GM12891 (cell line): ENCODE measurements at regions not wholly inside any gene's neighbourhood (a gene's known extent, or its start where the extent isn't known, plus 50 kb on each side); places are given as distances from the start of the nearest gene placed in this dataset.
"Not testable (repeated sequence)": the region's sequence is repeated elsewhere in the genome, so short reads cannot be mapped to it uniquely, and the experiment has no call there.

Experiments
- DNase-seq: peaks from one replicate; pipeline ENCODE4 v3.0.0; 2011; ENCODE audit warnings: low spot score; ENCODE audit not compliant: insufficient read length
- FAIRE-seq: peaks from 2 replicates; lab custom pipeline; 2011; peaks lifted over from hg19 to GRCh38; lab: Jason Lieb, UNC
- PAX5 ChIP-seq: IDR thresholded peaks from 2 replicates; pipeline ENCODE4 v1.6.1; 2011; ENCODE audit warnings: low read length, moderate library complexity, mild to moderate bottlenecking; ENCODE audit not compliant: insufficient read depth, severe bottlenecking
- POLR2A ChIP-seq: IDR thresholded peaks from 2 replicates; pipeline ENCODE4 v1.6.1; 2011; ENCODE audit warnings: low read depth, low read length, control low read depth
- POLR2AphosphoS5 ChIP-seq: IDR thresholded peaks from 2 replicates; pipeline ENCODE4 v1.6.1; 2011; ENCODE audit warnings: low read depth, low read length, control low read depth
- POU2F2 ChIP-seq: IDR thresholded peaks from 2 replicates; pipeline ENCODE4 v1.6.1; 2011; ENCODE audit warnings: low read depth, mild to moderate bottlenecking, control low read depth, low read length, moderate library complexity
- SPI1 ChIP-seq: IDR thresholded peaks from 2 replicates; pipeline ENCODE4 v1.6.1; 2011; ENCODE audit warnings: low read depth, low read length, control low read depth
- TAF1 ChIP-seq: IDR thresholded peaks from 2 replicates; pipeline ENCODE4 v1.6.1; 2011; ENCODE audit warnings: low read depth, low read length, control low read depth

GRCh38 chr10:84739641-84740040 lies 411.3 kb downstream of the CCSER2 start:
- no peak for FAIRE-seq
- TF ChIP-seq POU2F2: no peak
- no peak for TF ChIP-seq POLR2A
- TF ChIP-seq PAX5: no peak
- no peak for TF ChIP-seq SPI1
- no peak for TF ChIP-seq POLR2AphosphoS5
- no peak for TF ChIP-seq TAF1
- DNase-seq: no peak

- TF ChIP-seq POLR2AphosphoS5 (no peak), TAF1 (no peak)
- DNase-seq: no peak
- no peak for FAIRE-seq
Measured at GRCh38 chr10:84743483-84743882, 415.1 kb downstream of the CCSER2 start.

DNA sequence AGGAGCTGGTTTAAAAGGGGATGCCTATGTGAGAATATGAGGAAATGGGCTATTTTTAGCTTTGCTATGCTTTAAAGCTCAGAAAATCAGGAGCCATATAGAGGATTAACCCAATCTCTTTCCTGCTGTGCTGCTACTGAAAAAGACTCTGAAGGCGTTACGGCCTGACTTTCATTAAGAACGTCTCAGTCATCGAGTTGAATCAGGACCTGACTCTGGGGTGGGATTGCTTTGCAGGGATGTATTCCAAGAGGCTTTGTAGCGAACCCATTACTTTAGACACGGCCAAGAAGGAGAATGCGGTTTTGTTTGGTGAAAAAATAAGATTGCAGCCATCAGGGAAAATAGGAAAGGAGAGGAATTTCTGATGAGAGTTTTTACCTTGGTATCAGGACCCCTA lies 426.9 kb downstream of the CCSER2 start:
- DNase-seq (no peak), FAIRE-seq (no peak)
- TF ChIP-seq PAX5 (no peak), POLR2A (no peak), POLR2AphosphoS5 (no peak), SPI1 (no peak), POU2F2 (no peak), TAF1 (no peak)

DNA sequence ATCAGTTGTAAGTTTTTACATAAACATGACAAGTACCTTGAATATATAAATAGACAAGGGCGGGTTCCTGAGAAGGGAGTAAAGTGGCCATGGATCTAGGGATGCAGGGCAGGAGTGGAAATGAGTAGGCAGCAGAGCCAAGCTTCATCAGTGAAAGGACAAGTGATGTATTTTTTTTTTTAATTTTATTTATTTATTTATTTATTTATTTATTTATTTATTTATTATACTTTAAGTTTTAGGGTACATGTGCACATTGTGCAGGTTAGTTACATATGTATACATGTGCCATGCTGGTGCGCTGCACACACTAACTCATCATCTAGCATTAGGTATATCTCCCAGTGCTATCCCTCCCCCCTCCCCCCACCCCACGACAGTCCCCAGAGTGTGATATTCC lies 428.3 kb downstream of the CCSER2 start:
- not testable (repeated sequence) for FAIRE-seq, DNase-seq

GRCh38 chr10:84761994-84762614 lies 433.7 kb downstream of the CCSER2 start:
- DNase-seq: not testable (repeated sequence)

DNA sequence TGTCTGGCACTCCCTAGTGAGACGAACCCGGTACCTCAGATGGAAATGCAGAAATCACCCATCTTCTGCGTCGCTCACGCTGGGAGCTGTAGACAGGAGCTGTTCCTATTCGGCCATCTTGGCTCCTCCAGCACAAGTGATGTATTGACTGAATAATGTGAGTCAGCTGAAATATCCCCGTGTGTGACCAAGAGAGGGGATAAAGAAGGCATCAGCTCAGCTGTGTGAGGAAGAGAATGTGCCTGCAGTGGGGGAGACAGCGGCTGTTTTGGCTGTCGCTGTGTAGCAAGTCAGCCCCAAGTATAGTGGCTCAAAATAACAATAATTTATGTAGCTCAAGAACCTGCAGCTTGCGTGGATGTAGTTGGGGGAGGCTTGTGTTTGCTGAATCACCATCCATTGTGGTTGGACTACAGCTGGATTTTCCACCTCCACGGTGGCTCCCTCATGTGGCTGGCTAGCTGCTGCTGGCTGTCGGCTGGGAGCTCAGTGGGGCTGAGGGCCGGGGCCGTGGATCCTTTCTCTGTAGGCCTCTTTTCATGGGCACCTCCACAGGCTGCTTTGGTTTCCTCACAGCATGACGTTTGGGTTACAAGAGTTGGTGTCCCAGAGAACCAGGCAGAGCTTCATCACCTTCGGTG lies 434.5 kb downstream of the CCSER2 start:
- no peak for FAIRE-seq
- TF ChIP-seq POLR2A: no peak
- no peak for TF ChIP-seq SPI1
- TF ChIP-seq PAX5: no peak
- TF ChIP-seq POU2F2: no peak
- TF ChIP-seq TAF1: no peak
- TF ChIP-seq POLR2AphosphoS5: no peak
- no peak for DNase-seq

More at GRCh38 chr10:84761994-84762614, 433.7 kb downstream of the CCSER2 start:
- FAIRE-seq: not testable (repeated sequence)

DNA sequence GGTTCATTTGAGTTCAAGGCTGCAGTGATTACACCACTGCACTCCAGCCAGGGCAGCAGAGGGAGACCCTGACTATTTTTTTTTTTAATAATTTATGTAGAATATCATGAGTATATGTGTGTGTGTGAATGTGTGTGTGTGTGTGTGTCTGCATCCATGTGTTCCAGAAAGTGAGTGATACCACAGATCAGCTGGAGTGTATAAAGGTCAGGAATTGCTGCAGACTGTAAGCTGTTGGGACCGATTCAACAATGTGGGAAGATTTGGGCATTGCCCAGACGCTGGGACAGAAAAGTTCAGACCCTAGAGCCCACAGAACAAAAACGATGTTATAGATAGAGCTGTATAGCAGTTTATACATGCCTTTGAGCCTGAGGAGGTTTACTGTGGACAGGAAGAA lies 435.6 kb downstream of the CCSER2 start:
- FAIRE-seq (no peak), DNase-seq (no peak)
- TF ChIP-seq POU2F2 (no peak), POLR2AphosphoS5 (no peak), SPI1 (no peak), POLR2A (no peak), TAF1 (no peak)

- TF ChIP-seq POLR2A: no peak
- TF ChIP-seq POU2F2: no peak
- TF ChIP-seq SPI1: no peak
- TF ChIP-seq POLR2AphosphoS5: no peak
- no peak for TF ChIP-seq TAF1
- TF ChIP-seq PAX5: no peak
- no peak for DNase-seq
- FAIRE-seq: no peak
Measured at GRCh38 chr10:84765086-84765485, 436.7 kb downstream of the CCSER2 start.

DNA sequence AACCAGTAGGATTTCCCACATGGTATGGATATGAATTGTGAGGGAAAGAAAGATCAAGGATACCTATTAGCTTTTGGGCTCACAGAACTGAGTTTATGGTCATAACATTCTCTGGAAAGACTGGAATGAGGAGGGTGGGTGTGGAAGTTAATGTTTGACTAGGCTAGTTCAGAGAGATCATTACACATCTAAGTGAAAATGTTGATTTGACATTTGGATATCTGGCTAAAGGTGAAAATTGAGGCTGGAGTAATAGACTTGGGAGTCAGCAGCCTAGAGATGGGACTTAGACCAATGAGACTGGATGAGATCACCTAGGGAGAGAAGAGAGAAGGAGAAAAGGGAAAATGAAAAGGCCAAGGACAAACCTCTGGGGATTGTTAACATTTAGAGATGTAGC lies 437.3 kb downstream of the CCSER2 start:
- FAIRE-seq (no peak), DNase-seq (no peak)
- TF ChIP-seq POLR2A (no peak), PAX5 (no peak), POU2F2 (no peak), POLR2AphosphoS5 (no peak)

GRCh38 chr10:84766923-84767322 lies 438.5 kb downstream of the CCSER2 start:
- no peak for FAIRE-seq
- DNase-seq: no peak
- TF ChIP-seq POLR2AphosphoS5 (no peak), TAF1 (no peak), POLR2A (no peak), POU2F2 (no peak), SPI1 (no peak), PAX5 (no peak)
